GM19467 (cell line): ENCODE measurements at regions not wholly inside any gene's neighbourhood (a gene's known extent, or its start where the extent isn't known, plus 50 kb on each side); places are given as distances from the start of the nearest gene placed in this dataset.

Experiments used
- ATAC-seq: cut with Tn5 transposase; IDR thresholded peaks from one replicate; pipeline ENCODE4 v1.9.1; 2021; ENCODE audit warnings: mild to moderate bottlenecking, moderate library complexity; ENCODE audit not compliant: unreplicated experiment

GRCh38 chr2:66875941-66876462 is 441.1 kb downstream of the MEIS1 start:
- no peak for ATAC-seq

GRCh38 chr2:66885775-66886383 is 451.0 kb downstream of the MEIS1 start:
- ATAC-seq: no peak

- ATAC-seq: no peak
These were observed 453.3 kb downstream of the MEIS1 start for GRCh38 chr2:66888246-66888645.

GRCh38 chr2:66888791-66889631 is 454.1 kb downstream of the MEIS1 start:
- no peak for ATAC-seq

GRCh38 chr2:66889632-66889882 is 454.6 kb downstream of the MEIS1 start:
- no peak for ATAC-seq

- ATAC-seq: no peak
These were observed 455.3 kb downstream of the MEIS1 start for GRCh38 chr2:66890166-66890742.

GRCh38 chr2:66895206-66895605 is 460.3 kb downstream of the MEIS1 start:
- ATAC-seq: no peak

GRCh38 chr2:66896131-66896530 is 461.2 kb downstream of the MEIS1 start:
- no peak for ATAC-seq

- ATAC-seq: no peak
These were observed 462.3 kb downstream of the MEIS1 start for GRCh38 chr2:66897181-66897580.

GRCh38 chr2:66897691-66898150 is 462.8 kb downstream of the MEIS1 start:
- ATAC-seq: no peak

- ATAC-seq: no peak
These were observed 464.2 kb downstream of the MEIS1 start for GRCh38 chr2:66899109-66899508.

GRCh38 chr2:66899648-66900047 is 464.7 kb downstream of the MEIS1 start:
- no peak for ATAC-seq

- no peak for ATAC-seq
These were observed 466.4 kb downstream of the MEIS1 start for GRCh38 chr2:66901344-66901743.

- no peak for ATAC-seq
These were observed 468.3 kb downstream of the MEIS1 start for GRCh38 chr2:66903183-66903582.

- no peak for ATAC-seq
These were observed 469.0 kb downstream of the MEIS1 start for GRCh38 chr2:66903745-66904465.

- no peak for ATAC-seq
These were observed 480.3 kb downstream of the MEIS1 start for GRCh38 chr2:66915237-66915636.

- ATAC-seq: no peak
These were observed 477.8 kb upstream of the ETAA1 start for GRCh38 chr2:66919286-66919685.

GRCh38 chr2:66920415-66920814 is 476.7 kb upstream of the ETAA1 start:
- ATAC-seq: no peak

GRCh38 chr2:66925128-66925527 is 472.0 kb upstream of the ETAA1 start:
- no peak for ATAC-seq

- no peak for ATAC-seq
These were observed 470.5 kb upstream of the ETAA1 start for GRCh38 chr2:66926594-66927112.
